ENCODE measurements at regions not wholly inside any gene's neighbourhood (a gene's known extent, or its start where the extent isn't known, plus 50 kb on each side); places are given as distances from the start of the nearest gene placed in this dataset.

DNA sequence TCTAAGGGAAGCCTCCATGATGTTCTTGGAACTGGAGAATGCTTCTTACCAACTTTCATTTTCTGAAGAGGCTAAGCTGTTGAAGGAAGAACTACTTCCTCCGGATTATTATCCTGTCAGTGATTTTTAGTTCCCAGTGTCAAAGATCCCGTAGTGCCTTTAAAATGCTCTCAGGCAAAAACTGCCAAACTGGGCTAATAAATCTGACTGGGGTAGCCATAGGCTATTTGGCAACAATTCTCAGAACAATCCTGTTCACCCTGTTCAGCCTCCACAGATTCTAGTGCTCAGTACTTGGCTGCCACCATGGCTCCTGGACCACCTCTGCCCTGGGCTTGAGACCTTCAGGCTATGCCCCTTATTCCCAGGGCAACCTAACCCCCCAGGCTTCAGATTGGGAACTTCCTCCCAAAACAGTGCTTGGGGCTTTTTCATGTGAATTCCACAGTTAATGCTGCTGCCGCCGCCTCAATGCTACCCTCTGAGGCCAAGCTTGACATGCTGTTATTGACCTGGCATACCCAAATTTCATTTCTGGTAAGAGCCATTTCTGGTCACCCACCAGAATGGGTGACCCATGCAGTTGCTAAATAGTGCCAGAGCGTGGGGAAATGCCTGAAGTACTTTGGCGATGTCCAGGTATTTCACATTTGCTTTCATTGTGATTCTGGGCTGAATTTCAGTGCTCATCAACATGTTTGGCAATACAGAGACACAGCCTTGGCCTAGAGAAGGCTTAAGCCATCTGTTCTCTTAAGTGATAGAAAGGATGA, 110.0 kb upstream of the ARHGAP5 start:
- DNase-seq: no peak

DNA sequence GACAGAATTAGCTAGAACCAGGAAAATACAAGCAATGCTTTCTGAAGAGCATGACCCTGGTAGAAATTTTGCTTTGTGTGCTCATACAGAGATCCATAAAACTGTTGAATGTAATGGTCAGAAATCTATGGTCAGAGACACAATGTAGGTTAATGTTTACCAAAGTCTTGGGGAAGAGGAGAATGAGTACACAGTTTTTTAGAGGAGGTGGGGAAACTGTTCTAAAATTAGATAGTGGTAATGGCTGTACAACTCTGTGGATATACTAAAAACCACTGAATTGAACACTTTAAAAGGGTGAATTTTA, 109.5 kb upstream of the ARHGAP5 start:
- DNase-seq: no peak

DNA sequence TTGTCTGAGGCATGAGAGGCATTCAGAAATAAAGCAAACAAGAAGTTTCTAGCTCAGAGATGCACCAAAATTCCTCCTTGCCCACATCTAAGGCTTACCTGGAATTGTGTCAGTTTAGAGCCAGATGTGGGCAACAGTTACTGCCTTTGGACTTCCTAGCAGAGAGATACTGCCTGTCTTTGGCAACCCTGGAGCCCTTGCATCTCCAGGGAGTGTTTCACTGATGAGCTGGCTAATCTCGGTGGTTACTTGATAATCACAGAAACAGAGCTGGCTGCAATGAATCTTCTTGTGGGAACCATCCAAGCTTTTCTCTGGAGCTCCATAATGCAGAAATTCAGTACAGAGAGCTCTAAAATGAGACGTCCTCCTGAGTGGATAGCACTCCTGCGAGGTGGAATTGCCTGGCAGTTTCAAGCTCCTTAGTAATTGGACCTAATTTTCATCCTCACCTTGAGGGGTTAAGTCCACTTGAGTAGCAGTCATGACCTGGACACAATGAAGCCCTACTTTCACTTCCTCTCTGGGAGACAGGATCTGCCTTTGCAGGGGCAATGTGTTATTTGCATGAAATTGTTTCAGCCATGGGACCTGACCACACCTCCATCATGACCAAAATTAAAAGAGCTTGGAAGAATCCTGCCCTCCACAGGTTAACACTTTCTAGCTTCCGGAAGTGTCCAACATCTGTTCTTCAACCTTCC, 108.8 kb upstream of the ARHGAP5 start:
- DNase-seq: no peak

DNA sequence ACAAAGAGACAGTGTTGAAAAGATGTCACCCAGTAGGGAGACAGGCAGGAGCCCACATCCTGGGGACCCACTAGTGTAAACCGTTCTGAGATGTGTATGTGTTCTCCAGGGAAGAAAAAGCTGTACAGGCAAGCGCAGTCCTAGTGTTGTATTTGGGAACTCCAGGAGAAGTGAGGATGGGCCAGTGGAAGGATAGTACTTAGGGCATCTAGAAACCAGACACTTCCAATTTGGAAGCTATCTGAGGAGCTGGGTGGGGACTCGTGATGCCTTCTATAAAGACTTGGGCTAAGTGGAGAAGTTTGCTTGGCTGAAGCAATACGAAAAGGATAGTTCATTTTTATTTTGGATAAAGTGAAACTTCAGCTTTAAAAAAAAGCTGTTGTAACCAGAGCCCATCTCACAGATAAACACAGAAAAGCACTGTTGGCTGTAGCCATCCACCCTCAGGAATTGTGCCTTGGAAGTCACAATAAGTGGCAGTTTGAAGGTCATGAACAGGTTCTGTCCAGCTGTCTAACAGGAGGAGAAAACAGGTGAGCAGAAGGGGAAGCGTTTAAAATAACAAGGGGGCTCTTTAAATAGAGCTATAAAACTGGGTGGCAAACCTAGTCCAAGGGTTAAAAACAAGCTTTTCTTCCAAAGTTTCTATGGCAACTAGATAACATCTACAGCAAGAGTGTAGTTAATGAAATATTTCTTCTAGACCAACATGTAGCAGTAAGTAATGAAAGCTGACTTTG, 108.0 kb upstream of the ARHGAP5 start:
- DNase-seq: no peak

DNA sequence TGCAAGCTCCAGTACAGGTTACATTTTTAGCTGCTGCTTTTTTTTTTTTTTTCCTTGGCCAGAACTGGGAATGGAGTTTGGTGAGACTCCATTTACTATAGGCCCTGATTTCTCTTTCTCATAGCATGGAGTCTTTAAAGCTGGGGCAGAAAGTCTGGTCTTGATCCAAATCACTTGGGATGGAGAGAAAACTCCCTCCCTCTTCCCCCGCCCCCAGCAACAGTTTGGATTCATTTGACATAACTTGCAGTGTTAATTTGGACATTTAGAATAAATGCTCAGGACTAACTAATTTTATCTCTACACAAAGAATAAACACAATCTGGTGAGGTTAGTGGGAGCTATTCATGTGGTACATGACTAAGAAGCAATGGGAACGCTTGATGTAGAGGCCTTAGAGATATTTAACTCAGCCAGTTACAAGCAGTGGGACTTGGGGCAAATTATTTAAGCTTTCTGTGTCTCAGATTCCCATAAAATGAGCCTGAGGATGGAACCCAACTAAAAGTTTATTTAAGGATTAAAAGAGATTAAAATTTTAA, 107.3 kb upstream of the ARHGAP5 start:
- no peak for DNase-seq

DNA sequence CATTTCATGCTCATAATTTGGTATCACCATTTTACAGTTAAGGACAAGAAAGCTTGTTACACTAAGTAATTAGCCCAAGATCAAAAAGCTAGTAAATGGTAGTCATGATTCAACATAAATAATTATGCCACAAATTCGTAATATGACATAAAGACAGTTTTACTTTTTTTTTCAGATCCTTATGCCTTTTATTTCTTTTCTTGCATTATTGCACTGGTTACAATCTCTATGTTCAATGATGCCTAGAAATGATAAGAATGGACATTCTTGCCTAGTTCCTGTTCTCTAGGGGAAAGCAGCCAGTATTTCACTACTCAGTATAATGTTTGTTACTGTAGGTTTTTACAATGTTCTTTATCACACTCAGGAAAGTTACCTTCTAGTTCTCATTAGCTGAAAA, 106.4 kb upstream of the ARHGAP5 start:
- DNase-seq: no peak

DNA sequence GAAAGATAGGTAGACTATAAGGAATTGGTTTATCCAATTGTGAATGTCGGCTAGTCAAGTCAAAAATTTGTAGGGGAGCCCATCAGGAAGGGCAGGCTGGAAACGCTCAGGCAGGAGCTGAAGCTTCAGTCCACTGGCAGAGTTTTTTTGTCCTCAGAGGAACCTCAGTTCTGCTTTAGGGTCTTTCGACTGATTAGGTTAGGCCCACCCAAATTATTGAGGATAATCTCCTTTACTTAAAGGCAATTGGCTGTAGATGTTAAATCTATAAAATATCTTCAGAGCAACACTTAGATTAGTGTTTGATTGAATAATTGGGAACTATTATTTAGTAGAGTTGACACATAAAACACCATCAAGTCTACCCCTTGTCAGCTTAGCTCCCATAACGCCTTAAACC, 105.5 kb upstream of the ARHGAP5 start:
- DNase-seq: no peak

DNA sequence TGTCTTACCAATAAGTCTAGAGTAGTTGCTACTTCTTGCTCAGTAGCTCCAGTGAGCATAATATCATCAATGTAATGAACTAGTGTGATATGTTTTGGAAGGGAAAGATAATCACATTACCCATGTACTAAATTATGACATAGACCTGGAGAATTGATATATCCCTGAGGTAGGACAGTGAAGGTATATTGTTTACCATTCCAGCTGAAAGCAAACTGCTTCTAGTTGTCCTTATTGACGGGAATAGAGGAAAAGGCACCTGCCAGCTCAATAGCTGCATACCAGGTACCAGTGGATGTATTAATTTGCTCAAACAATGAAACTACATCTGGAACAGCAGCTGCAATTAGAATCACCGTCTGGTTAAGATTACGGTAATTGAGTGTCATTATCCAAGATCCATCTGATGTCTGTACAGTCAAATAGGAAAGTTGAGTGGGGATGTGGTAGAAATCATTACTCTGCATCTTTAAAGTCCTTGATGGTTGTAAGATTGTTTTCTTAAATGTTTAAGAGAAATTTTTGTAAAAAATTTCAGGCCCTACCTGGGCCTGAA, 100.0 kb upstream of the ARHGAP5 start:
- no peak for DNase-seq

DNA sequence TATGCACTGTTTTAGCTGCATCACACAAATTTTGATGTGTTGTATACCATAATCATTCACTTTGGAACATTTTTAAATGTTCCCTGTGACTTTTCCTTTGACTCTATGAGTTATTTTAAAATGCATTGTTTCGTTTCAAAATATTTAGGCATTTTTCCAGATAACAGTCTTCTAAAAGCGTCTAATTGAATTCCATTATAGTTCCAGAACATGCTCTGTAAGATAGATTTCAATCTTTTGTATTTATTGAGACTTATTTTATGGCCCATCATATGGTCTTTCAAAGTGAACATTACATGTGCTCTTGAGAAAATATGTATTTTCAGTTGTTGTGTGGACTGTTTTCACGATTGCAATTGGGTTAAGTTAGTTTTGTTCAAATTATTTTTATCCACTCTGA, 98.7 kb upstream of the ARHGAP5 start:
- no peak for DNase-seq

DNA sequence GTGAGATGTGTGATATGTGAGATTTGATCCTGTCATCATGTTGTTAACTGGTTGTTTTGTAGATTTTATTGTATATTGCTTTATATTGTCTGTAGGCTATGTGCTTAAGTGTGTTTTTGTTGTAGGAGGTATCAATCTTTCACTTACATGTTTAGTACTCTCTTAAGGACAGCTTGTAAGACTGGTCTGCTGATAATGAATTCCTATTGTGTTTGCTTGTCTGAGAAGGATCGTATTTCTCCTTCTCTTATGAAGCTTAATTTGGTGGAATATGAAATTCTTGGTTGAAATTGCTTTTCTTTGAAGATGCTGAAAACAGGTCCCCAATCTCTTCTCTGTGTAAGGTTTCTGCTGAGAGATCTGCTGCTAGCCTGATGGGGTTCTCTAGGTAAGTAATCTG, 94.5 kb upstream of the ARHGAP5 start:
- DNase-seq: no peak

DNA sequence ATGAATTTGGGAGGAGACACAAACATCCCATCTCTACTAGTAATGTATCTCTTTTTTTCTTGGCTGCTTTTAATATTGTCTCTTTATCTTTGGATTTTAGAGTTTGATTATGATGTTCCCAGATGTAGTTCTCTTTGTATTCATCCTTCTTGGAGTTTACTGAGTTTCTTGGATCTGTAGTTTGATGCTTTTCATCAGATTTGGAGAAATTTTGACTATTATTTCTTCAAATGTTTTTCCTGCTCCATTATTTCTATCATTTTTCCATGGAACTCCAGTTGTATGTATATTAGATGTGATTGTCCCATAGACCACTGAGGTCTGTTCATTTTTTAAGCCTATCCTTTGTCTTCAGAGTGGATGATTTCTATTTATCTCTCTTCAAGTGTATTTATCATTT, 90.7 kb upstream of the ARHGAP5 start:
- no peak for DNase-seq

DNA sequence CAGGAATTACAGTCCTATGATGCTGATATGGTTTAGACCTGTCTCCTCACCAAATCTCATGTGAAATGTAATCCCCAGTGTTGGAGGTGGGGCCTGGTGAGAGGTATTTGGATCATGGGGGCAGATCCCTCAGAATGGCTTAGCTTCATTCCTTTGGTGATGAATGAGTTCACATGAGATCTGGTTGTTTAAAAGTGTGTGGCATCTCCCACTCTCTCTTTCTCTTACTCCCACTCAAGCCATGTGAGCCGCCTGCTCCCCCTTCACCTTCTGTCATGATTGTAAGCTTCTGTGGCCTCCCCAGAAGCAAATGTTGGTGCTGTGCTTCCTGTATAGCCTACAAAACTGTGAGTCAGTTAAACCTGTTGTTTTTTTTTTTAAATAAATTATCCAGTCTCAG, 89.4 kb upstream of the ARHGAP5 start:
- no peak for DNase-seq

DNA sequence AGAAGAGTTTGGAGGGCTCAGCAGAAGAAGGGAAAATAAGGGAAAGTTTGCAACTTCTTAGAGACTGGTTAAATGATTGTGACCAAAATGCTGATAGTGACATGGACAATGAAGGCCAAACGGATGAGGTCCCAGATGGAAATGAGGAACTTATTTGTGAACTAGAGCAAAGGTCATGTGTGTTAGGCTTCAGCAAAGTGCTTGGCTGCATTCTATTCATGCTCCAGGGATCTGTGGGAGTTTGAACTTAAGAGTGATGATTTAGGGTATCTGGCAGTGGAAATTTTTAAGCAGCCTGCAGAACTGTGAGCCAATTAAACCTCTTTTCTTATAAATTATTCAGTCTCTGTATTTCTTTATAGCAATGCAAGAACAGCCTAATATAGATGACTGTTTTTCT, 88.9 kb upstream of the ARHGAP5 start:
- no peak for DNase-seq

DNA sequence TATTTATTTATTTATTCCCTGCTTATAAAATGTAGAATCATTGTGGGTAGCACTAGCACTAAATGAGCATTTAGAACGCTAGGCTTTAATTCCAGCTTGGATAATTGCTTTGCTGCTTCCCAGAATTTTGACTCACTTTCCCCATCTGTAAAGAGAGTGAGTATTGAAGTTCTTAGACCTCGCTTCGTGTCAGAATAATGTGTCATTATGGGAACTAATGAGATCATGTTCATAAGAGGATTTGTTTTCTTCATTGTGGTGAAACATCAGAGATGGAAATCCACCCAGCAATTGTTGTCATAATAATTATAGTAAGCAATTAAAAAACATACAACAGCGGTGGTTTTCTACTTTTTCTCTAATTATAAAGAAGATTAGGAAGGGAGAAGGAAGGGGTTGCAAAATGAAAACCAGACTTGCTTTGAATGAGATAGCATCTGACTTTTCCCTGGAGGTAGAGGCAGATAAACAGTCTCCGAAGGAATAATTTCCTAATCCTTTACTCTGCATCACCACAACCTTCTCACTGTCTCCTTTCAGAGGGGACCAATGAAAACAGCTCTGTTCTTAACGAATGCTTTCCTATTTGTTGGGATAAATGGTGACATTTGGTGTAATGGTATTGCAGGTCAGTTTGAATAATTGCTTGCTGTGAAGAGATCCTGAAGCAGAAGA, 86.8 kb upstream of the ARHGAP5 start:
- no peak for DNase-seq

DNA sequence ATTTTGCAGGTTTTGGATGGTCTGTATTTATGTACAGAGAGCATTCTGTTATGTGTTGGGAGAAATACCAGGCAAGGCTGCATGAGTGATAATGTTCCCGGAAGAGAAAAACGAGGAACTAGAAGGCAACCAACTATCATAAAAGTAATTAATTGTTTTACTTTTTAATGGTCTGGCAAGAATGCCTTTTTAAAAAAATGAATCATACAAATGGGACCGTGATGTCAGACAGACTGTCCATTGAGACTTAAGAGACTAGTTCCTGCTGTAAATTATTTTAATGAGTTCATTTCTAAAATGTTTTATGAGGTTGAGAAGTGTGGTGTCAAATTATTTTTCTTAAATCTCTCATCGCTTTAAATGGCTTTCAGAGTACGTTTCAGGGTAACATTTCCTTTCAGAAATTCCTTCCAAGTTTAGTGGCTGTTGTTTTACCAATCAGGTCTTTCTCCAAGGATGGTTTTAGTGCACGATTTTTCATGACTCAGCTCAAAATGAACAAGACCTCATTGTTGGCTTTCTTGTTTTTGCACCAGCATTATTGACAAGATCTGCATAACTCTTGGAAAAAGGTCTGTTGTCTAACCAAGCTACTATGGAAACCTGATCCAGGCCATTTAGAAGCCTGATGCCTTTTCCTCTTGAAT, 86.1 kb upstream of the ARHGAP5 start:
- DNase-seq: no peak

DNA sequence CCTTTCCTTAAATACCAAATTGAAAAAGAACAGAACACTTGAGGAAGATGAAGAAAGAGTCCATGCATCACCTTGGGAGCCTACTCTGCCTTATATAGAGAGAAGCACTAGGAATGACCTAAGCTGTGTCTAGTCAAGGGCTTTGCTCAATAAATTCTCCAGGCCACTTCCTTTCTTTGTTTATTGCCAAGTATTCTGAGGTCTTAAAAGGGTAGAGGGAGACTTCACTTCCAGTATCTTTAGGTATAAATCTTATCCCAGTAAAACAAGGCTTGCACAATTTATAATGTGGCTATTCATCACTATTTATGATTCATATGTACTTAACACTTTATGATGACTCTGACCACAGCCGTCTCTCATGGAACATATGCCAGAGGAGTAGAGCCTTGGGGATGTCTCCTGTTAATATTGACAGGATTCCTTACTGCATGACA, 85.1 kb upstream of the ARHGAP5 start:
- DNase-seq: no peak

DNA sequence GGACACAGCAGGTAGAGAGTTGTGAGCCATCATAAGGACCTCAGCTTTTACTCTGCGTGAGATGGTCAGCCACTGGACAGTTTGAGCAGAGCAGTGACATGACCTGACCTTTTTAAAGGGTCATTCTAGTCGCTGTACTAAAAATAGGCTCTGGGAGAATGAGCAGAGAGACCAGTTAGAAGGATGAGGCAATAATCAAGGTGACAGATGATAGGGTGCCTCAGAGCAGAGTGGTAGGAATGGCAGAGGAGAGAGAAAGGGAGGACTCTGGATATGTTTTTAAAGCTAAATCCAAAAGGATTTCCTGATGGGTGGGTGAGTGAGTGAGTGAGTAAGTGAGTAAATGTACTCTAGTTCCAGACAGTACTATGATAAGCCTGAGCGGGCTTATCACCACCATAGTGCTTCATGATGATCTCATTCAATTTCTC, 83.6 kb upstream of the ARHGAP5 start:
- no peak for DNase-seq

DNA sequence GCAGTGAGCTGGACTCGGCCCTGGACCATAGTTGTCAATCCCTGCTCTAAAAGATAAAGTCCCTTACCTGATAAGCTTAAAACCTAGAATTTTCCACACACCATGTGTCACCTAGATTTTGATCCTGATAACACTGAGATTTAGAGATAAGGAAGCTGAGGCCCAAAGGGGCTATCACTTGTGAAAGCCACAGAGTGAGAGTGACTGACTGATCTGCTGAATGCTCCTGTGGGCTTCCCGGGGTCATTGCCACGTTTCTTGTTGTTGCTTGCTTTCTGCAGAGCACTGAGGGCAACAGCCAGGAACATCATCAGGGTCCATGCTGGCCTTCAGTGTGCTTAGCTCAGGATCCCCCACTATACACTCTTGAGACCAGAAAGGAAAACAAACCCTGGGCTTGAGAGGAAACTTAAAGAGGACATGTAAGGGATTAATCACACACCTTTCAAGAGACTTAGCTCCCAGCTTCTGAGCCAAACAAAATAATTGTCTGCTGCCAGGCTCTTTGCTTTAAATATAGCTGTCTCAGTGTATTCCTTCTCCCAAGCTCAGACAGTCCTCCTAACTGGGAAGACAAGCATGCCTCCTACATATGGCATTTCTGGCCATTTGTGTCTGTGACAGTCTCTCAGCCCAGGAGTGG, 82.6 kb upstream of the ARHGAP5 start:
- no peak for DNase-seq

DNA sequence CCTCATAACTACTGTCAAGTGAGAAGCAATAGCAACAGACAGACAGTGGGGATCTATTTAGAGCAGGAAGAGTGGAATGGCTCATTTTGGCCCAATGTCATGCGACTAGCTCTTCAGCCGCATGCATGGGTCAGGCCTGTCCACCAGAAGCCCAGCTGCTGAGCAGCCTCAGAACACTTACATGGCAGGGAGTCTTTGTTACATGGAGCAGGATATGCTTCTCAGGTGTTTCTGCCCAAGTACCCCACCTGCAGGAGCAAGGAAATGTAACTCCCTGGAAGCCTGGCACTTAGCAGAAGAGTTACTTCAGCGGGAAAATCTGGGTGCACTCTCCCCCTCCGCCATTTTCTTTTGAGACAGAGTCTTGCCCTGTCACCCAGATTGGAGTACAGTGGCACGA, 73.5 kb upstream of the ARHGAP5 start:
- DNase-seq: no peak

DNA sequence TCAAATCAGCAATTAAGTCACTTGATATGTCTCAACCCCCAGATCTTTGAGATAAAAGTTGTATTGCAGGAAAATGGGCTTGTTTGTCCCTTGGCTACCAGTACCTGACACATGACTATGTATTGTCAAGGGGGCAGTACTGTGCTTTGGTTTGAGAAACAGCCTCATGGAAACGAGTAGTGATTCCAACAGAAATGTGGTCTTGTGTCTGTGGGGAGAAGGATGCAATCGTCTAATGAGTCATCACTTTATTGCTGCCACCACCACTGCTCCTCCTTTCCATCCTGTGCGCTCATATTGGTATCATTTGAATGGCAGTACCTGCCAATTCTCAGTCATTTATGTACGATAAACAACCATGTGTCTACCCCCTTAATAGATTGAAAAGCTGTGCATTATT, 72.8 kb upstream of the ARHGAP5 start:
- DNase-seq: no peak

DNA sequence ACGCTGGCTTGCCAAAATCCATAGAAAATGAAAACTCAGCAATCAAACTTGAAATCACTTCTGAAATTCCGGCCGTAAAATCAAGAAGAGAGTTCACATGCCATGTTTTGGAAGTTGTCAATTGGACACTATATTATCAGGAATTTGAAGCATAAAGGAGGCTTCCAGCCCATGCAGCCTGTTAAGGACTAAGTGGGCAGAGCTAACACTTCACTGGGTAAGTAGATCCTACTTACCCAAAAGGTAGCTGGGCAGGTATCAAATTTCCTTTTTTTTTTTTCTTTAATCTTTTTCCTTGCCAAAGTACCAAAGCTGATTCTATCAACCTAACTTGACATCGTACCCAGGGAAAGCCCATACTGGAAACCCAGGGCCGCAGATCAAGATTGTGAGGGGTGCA, 71.5 kb upstream of the ARHGAP5 start:
- DNase-seq: no peak
